ENCODE measurements at regions not wholly inside any gene's neighbourhood (a gene's known extent, or its start where the extent isn't known, plus 50 kb on each side); places are given as distances from the start of the nearest gene placed in this dataset.

DNA sequence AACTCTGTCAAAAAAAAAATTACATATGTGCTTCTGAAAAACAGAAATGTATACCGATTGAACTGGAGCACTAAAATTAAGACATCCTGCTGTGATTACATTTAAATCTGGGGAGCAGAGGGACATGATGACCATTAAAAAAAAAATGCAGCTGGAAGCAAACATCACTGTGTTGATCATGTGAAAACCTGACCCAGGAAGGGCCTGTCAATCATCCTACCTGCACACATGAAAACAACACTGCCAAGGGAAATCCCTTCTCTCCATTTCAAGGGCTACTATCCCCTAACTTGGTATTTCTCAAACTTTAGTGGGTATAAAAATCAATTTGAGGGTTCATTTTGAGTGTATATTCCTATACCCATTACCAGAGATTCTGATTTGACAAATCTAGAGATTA, 719.9 kb upstream of the CBLB start:
- TF ChIP-seq, protein P1, sequence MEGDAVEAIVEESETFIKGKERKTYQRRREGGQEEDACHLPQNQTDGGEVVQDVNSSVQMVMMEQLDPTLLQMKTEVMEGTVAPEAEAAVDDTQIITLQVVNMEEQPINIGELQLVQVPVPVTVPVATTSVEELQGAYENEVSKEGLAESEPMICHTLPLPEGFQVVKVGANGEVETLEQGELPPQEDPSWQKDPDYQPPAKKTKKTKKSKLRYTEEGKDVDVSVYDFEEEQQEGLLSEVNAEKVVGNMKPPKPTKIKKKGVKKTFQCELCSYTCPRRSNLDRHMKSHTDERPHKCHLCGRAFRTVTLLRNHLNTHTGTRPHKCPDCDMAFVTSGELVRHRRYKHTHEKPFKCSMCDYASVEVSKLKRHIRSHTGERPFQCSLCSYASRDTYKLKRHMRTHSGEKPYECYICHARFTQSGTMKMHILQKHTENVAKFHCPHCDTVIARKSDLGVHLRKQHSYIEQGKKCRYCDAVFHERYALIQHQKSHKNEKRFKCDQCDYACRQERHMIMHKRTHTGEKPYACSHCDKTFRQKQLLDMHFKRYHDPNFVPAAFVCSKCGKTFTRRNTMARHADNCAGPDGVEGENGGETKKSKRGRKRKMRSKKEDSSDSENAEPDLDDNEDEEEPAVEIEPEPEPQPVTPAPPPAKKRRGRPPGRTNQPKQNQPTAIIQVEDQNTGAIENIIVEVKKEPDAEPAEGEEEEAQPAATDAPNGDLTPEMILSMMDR (IDR thresholded peaks at IDR 0.05; ENCODE audit: low read depth, low read length) = no peak

DNA sequence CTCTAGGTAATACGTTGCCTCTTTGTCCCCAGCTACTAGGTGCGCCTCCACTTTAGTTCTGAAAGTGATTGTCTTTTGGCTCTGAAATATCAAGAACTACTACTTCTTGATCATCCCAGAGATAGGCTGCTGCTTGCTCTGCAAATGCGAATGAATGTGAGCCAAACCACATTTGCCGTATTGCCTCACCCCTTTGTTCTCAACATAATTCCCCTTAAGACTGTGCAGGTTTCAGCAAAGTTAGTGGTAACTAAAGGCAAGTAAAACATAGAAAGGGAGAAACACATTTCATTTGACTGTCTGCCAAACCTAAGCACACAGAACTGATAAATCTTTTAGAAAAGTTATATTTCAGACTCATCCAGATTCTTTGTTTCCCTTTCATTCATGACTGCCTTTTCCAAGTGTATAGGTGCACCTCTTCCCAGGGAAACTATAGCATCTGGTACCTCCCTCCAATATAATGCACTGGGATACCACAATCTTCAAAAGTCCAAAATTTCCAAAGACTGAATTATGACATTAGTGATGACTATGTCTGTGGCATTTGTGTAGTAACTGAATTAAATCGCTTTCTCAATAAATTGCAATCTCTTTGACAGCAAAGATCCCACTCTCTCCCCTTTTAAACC, 720.6 kb upstream of the CBLB start:
- no peak overlapping the region for H3K27ac ChIP-seq
- no peaks in the 10 kb centered on the region for H3K36me3 ChIP-seq
- H3K9me3 ChIP-seq (ENCODE audit: severe bottlenecking) = no peaks in the 10 kb centered on the region
- TF ChIP-seq, protein P1 (IDR thresholded peaks at IDR 0.05; ENCODE audit: low read depth, low read length) = no peak
- no peaks in the 10 kb centered on the region for H3K27me3 ChIP-seq (ENCODE audit: insufficient read depth, low read depth, severe bottlenecking)
- no peak overlapping the region for H3K4me3 ChIP-seq (ENCODE audit: low read depth, low read length)
- no peak for DNase-seq

More for the DNA sequence above, 719.9 kb upstream of the CBLB start:
- H3K9me3 ChIP-seq (ENCODE audit: severe bottlenecking) = no peaks in the 10 kb centered on the region
- DNase-seq = no peak
- H3K4me3 ChIP-seq (ENCODE audit: low read depth, low read length) = no peak overlapping the region
- no peak overlapping the region for H3K27ac ChIP-seq
- no peaks in the 10 kb centered on the region for H3K36me3 ChIP-seq
- no peaks in the 10 kb centered on the region for H3K27me3 ChIP-seq (ENCODE audit: insufficient read depth, low read depth, severe bottlenecking)

DNA sequence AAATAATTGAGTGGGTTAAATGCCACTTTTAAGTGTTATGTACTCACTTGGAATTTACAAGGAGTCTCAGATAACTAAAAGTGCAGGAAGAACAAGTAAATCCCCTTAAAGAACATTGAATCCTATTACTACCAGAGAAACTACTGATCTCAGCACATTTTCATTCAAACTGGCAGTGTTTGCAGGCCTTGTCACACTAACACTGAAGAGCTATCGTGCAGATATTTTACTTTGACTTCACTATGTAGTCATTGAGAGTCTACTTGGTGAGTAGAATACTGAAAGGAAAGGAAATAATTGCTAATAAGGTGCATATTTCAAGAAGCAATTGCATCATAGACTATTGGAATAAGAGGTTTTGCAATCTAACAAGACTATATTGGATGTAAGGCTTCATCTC, 721.4 kb upstream of the CBLB start:
- no peak overlapping the region for H3K4me3 ChIP-seq (ENCODE audit: low read depth, low read length)

DNA sequence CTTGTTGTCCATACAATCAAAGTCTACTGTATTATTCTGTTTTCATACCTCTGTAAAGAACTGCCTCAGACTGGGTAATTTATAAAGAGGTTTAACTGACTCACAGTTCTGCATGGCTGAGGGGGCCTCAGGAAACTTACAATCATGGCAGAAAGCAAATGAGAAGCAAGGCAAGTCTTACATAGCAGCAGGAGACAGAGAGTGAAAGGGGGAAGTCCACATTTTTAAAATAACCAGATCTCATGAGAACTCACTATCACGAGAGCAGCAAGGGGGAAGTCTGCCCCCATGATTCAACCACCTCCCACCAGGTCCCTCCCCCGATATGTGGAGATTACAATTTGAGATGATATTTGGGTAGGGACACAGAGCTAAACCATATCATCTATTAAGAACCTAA, 724.6 kb upstream of the CBLB start:
- Histone ChIP-seq H3K27ac (no peak overlapping the region), H3K27me3 (ENCODE audit: insufficient read depth, low read depth, severe bottlenecking) (no peaks in the 10 kb centered on the region), H3K36me3 (no peaks in the 10 kb centered on the region), H3K9me3 (ENCODE audit: severe bottlenecking) (no peaks in the 10 kb centered on the region), H3K4me3 (ENCODE audit: low read depth, low read length) (no peak overlapping the region)
- TF ChIP-seq, protein P1 (IDR thresholded peaks at IDR 0.05; ENCODE audit: low read depth, low read length) = no peak
- no peak for DNase-seq

More for the DNA sequence above, 721.4 kb upstream of the CBLB start:
- DNase-seq = no peak
- Histone ChIP-seq H3K27me3 (ENCODE audit: insufficient read depth, low read depth, severe bottlenecking) (no peaks in the 10 kb centered on the region), H3K27ac (no peak overlapping the region), H3K9me3 (ENCODE audit: severe bottlenecking) (no peaks in the 10 kb centered on the region), H3K36me3 (no peaks in the 10 kb centered on the region)
- TF ChIP-seq, protein P1 (IDR thresholded peaks at IDR 0.05; ENCODE audit: low read depth, low read length) = no peak

DNA sequence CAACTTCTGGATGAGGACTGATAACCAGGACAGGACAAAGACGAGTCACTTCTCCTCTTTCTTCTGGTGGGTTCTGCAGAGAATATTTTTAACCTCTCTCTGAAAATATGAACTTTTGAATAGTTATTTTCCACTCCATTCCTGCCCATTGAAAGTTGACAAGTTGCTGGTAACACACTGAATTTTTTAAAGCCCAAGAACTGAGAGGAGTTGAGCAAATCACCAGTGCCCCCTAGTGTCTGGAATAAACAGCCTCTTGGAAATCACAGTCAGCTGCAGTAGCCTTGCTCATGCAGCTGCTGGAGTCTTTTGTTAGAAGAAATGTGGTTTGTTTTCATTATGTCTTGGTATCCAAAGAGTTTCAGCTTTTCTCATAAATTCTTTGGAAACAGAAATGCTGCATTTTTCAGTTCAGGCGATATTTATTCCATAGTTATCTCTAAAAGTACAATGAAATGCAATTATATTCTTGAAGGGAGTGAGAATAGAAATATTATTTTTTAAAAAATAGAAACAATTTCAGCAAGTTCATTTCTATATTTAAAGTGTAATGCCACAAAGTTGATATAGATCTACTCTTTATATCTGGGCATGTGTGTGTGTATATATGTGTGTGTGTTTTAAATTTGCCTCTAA, 741.0 kb upstream of the CBLB start:
- Histone ChIP-seq H3K4me3 (ENCODE audit: low read depth, low read length) (no peak overlapping the region), H3K27me3 (ENCODE audit: insufficient read depth, low read depth, severe bottlenecking) (no peaks in the 10 kb centered on the region), H3K36me3 (no peaks in the 10 kb centered on the region), H3K9me3 (ENCODE audit: severe bottlenecking) (no peaks in the 10 kb centered on the region), H3K27ac (no peak overlapping the region)
- TF ChIP-seq, protein P1 (IDR thresholded peaks at IDR 0.05; ENCODE audit: low read depth, low read length) = peak; percentile 69
- peak; percentile 66 for DNase-seq
